ENCODE measurements at regions not wholly inside any gene's neighbourhood (a gene's known extent, or its start where the extent isn't known, plus 50 kb on each side); places are given as distances from the start of the nearest gene placed in this dataset.
"Not testable (repeated sequence)": the region's sequence is repeated elsewhere in the genome, so short reads cannot be mapped to it uniquely, and the experiment has no call there.

- H3K4me3 ChIP-seq, result no peak overlapping the region
- H3K9me3 ChIP-seq, result no peaks in the 10 kb centered on the region
- H3K36me3 ChIP-seq, result no peaks in the 10 kb centered on the region
- no peaks in the 10 kb centered on the region for H3K27me3 ChIP-seq
- intact Hi-C loops (cut with DNase I; ENCODE audit: low total_unique reads), result no loop called here
- H3K27ac ChIP-seq, result no peak overlapping the region
- DNase-seq, result no peak
- H3K4me1 ChIP-seq, result no peaks in the 10 kb centered on the region
- no peak for TF ChIP-seq CTCF (IDR thresholded peaks at IDR 0.05)
Measured at GRCh38 chr16:62277942-62278341, 241.7 kb upstream of the CDH8 start.

GRCh38 chr16:62276637-62277036, 240.4 kb upstream of the CDH8 start:
- no peaks in the 10 kb centered on the region for H3K9me3 ChIP-seq
- no peak overlapping the region for H3K4me3 ChIP-seq
- intact Hi-C loops (cut with DNase I; ENCODE audit: low total_unique reads), result no loop called here
- no peaks in the 10 kb centered on the region for H3K27me3 ChIP-seq
- no peak overlapping the region for H3K27ac ChIP-seq
- no peaks in the 10 kb centered on the region for H3K36me3 ChIP-seq
- H3K4me1 ChIP-seq, result no peaks in the 10 kb centered on the region
- no peak for DNase-seq
- TF ChIP-seq CTCF (IDR thresholded peaks at IDR 0.05), result no peak

GRCh38 chr16:62272035-62272434, 235.8 kb upstream of the CDH8 start:
- DNase-seq, result no peak
- Histone ChIP-seq H3K4me1 (no peaks in the 10 kb centered on the region), H3K27ac (no peak overlapping the region), H3K27me3 (no peaks in the 10 kb centered on the region), H3K4me3 (no peak overlapping the region), H3K36me3 (no peaks in the 10 kb centered on the region), H3K9me3 (no peaks in the 10 kb centered on the region)
- intact Hi-C loops (cut with DNase I; ENCODE audit: low total_unique reads), result no loop called here
- TF ChIP-seq CTCF (IDR thresholded peaks at IDR 0.05), result no peak

GRCh38 chr16:62261760-62262159, 225.5 kb upstream of the CDH8 start:
- intact Hi-C loops (cut with DNase I; ENCODE audit: low total_unique reads), result no loop called here
- no peak overlapping the region for H3K27ac ChIP-seq
- H3K4me3 ChIP-seq, result no peak overlapping the region
- H3K4me1 ChIP-seq, result no peaks in the 10 kb centered on the region
- H3K27me3 ChIP-seq, result no peaks in the 10 kb centered on the region
- no peaks in the 10 kb centered on the region for H3K9me3 ChIP-seq
- H3K36me3 ChIP-seq, result no peaks in the 10 kb centered on the region
- no peak for DNase-seq
- no peak for TF ChIP-seq CTCF (IDR thresholded peaks at IDR 0.05)

GRCh38 chr16:62258931-62259435, 222.7 kb upstream of the CDH8 start:
- H3K27ac ChIP-seq; DNase-seq; H3K27me3 ChIP-seq; H3K4me1 ChIP-seq; H3K36me3 ChIP-seq; H3K4me3 ChIP-seq; intact Hi-C loops (cut with DNase I; ENCODE audit: low total_unique reads); H3K9me3 ChIP-seq: not testable (repeated sequence)

GRCh38 chr16:62256406-62256805, 220.2 kb upstream of the CDH8 start:
- Histone ChIP-seq H3K27me3 (no peaks in the 10 kb centered on the region), H3K4me1 (no peaks in the 10 kb centered on the region), H3K4me3 (no peak overlapping the region), H3K9me3 (no peaks in the 10 kb centered on the region), H3K27ac (no peak overlapping the region), H3K36me3 (no peaks in the 10 kb centered on the region)
- intact Hi-C loops (cut with DNase I; ENCODE audit: low total_unique reads), result no loop called here
- peak in 1 of 2 experiments; percentile 12 for TF ChIP-seq CTCF (IDR thresholded peaks at IDR 0.05)
- no peak for DNase-seq

Data from tibial artery (tissue), 4 donors.